RWPE1 (cell line): ENCODE measurements at regions not wholly inside any gene's neighbourhood (a gene's known extent, or its start where the extent isn't known, plus 50 kb on each side); places are given as distances from the start of the nearest gene placed in this dataset.

Experiments used
- CTCF ChIA-PET: fragments of 350-600 bp; sonication (Branson Sonifier 250); formaldehyde crosslinking; extraction: SDS; loops from one replicate; lab custom pipeline; 2021; lab: Yijun Ruan, JAX
- POLR2A ChIA-PET: fragments of 400-600 bp; formaldehyde crosslinking; extraction: SDS; loops from one replicate; lab custom pipeline; 2020; ENCODE audit warnings: antibody characterized with exemption; ENCODE audit not compliant: low non-redundant PET; lab: Yijun Ruan, JAX
- DNase-seq: peaks from one replicate; pipeline ENCODE4 v3.0.0; 2012; ENCODE audit warnings: low spot score
- H3K27ac ChIP-seq: fragments of 450-650 bp; 2 replicates; pipeline ENCODE4 v1.5.1; 2017
- CTCF ChIP-seq: fragments of 450-650 bp; conservative IDR thresholded peaks from 2 replicates; pipeline ENCODE4 v1.5.1; 2017; ENCODE audit warnings: low read depth, mild to moderate bottlenecking

- ChIA-PET POLR2A (no interaction called here), CTCF (no interaction called here)
- no peak for TF ChIP-seq CTCF
- H3K27ac ChIP-seq, result no peak overlapping the region
- DNase-seq, result no peak
These were observed 1119.1 kb upstream of the ATXN7L3B start for GRCh38 chr12:73418541-73418940.

- H3K27ac ChIP-seq, result no peak overlapping the region
- ChIA-PET CTCF (no interaction called here), POLR2A (no interaction called here)
- TF ChIP-seq CTCF, result no peak
- peak; percentile 30 for DNase-seq
These were observed 1115.8 kb upstream of the ATXN7L3B start for GRCh38 chr12:73421832-73422231.

- no peak overlapping the region for H3K27ac ChIP-seq
- CTCF ChIA-PET, result no interaction called here
- no peak for TF ChIP-seq CTCF
- DNase-seq, result no peak
- POLR2A ChIA-PET, result no interaction called here
These were observed 1113.2 kb upstream of the ATXN7L3B start for GRCh38 chr12:73424484-73424883.

- POLR2A ChIA-PET, result no interaction called here
- CTCF ChIA-PET, result no interaction called here
- DNase-seq, result no peak
- TF ChIP-seq CTCF, result no peak
- H3K27ac ChIP-seq, result no peak overlapping the region
These were observed 1091.8 kb upstream of the ATXN7L3B start for GRCh38 chr12:73445658-73446324.

GRCh38 chr12:73452672-73453469, 1084.8 kb upstream of the ATXN7L3B start:
- DNase-seq, result no peak
- POLR2A ChIA-PET, result no interaction called here
- no peak overlapping the region for H3K27ac ChIP-seq
- TF ChIP-seq CTCF, result no peak
- CTCF ChIA-PET, result interaction anchor here (0.7 kb wide), 1 partner anchor 7 kb away, joined by 3 read pairs; no protein-coding TSS in a partner anchor

GRCh38 chr12:73460212-73460611, 1077.4 kb upstream of the ATXN7L3B start:
- POLR2A ChIA-PET, result no interaction called here
- CTCF ChIA-PET, result interaction anchor here (0.6 kb wide), 1 partner anchor 8 kb away, joined by 3 read pairs; no protein-coding TSS in a partner anchor
- DNase-seq, result no peak
- H3K27ac ChIP-seq, result no peak overlapping the region
- no peak for TF ChIP-seq CTCF
